ENCODE measurements at regions not wholly inside any gene's neighbourhood (a gene's known extent, or its start where the extent isn't known, plus 50 kb on each side); places are given as distances from the start of the nearest gene placed in this dataset.
A peak's percentile ranks its signal among the peaks of the same experiment; 100 is the strongest.

- H3K9me3 ChIP-seq: no peaks in the 10 kb centered on the region
- H3K27ac ChIP-seq: no peak overlapping the region
- TF ChIP-seq CTCF (IDR thresholded peaks at IDR 0.05): no peak
- TF ChIP-seq POLR2A (IDR thresholded peaks at IDR 0.05): no peak
- DNase-seq (no peak), ATAC-seq (no peak)
- peaks cover 0 to 10% (median 0%) of the 10 kb centered on the region in 4 donors for H3K4me1 ChIP-seq
- H3K27me3 ChIP-seq: peaks cover 0 to 30% of the 10 kb centered on the region in 2 donors
- intact Hi-C loops (cut with DNase I): no loop called here
- WGBS (ENCODE audit: insufficient coverage, low coverage, low lambda C conversion rate, missing lambda C conversion rate): 53% methylated on average over 11 of the region's 12 CpGs
- no peaks in the 10 kb centered on the region for H3K36me3 ChIP-seq
- H3K4me3 ChIP-seq: no peak overlapping the region
These were observed 62.4 kb upstream of the POLG start for GRCh38 chr15:89396723-89397652.

- Histone ChIP-seq H3K4me1 (peaks cover 0 to 10% (median 0%) of the 10 kb centered on the region in 4 donors), H3K9me3 (no peaks in the 10 kb centered on the region), H3K27me3 (peaks cover 0 to 22% of the 10 kb centered on the region in 2 donors), H3K27ac (no peak overlapping the region), H3K4me3 (no peak overlapping the region), H3K36me3 (no peaks in the 10 kb centered on the region)
- no peak for DNase-seq
- WGBS (ENCODE audit: insufficient coverage, low coverage, low lambda C conversion rate, missing lambda C conversion rate): 31% methylated on average over 3 of the region's 4 CpGs
- intact Hi-C loops (cut with DNase I): no loop called here
- ATAC-seq: peak in 1 of 4 donors; percentile 10
- TF ChIP-seq POLR2A (IDR thresholded peaks at IDR 0.05) (no peak), CTCF (IDR thresholded peaks at IDR 0.05) (no peak)
These were observed 61.4 kb upstream of the POLG start for GRCh38 chr15:89395996-89396395.

- no peak for ATAC-seq
These were observed 60.8 kb upstream of the POLG start for GRCh38 chr15:89395461-89395871.

GRCh38 chr15:89395031-89395430, 60.4 kb upstream of the POLG start:
- no peaks in the 10 kb centered on the region for H3K36me3 ChIP-seq
- H3K4me1 ChIP-seq: peaks cover 0 to 7% (median 0%) of the 10 kb centered on the region in 4 donors
- H3K27me3 ChIP-seq: peaks cover 0 to 13% of the 10 kb centered on the region in 2 donors
- WGBS (ENCODE audit: insufficient coverage, low coverage, low lambda C conversion rate, missing lambda C conversion rate): 60% methylated on average over 2 of the region's 2 CpGs
- no peak for ATAC-seq
- no peak overlapping the region for H3K4me3 ChIP-seq
- no peak for TF ChIP-seq POLR2A (IDR thresholded peaks at IDR 0.05)
- no peaks in the 10 kb centered on the region for H3K9me3 ChIP-seq
- no peak overlapping the region for H3K27ac ChIP-seq
- intact Hi-C loops (cut with DNase I): no loop called here
- no peak for DNase-seq

More at GRCh38 chr15:89395461-89395871, 60.8 kb upstream of the POLG start:
- Histone ChIP-seq H3K4me1 (peaks cover 0 to 10% (median 0%) of the 10 kb centered on the region in 4 donors), H3K27ac (no peak overlapping the region), H3K9me3 (no peaks in the 10 kb centered on the region), H3K27me3 (peaks cover 0 to 17% of the 10 kb centered on the region in 2 donors), H3K4me3 (no peak overlapping the region), H3K36me3 (no peaks in the 10 kb centered on the region)
- TF ChIP-seq POLR2A (IDR thresholded peaks at IDR 0.05) (no peak), CTCF (IDR thresholded peaks at IDR 0.05) (no peak)
- intact Hi-C loops (cut with DNase I): no loop called here
- 13% methylated on average over 2 of the region's 10 CpGs for WGBS (ENCODE audit: insufficient coverage, low coverage, low lambda C conversion rate, missing lambda C conversion rate)
- no peak for DNase-seq

- ATAC-seq (no peak), DNase-seq (no peak)
- Histone ChIP-seq H3K36me3 (no peaks in the 10 kb centered on the region), H3K4me1 (no peaks in the 10 kb centered on the region), H3K9me3 (no peaks in the 10 kb centered on the region), H3K27me3 (peaks cover 0 to under 1% of the 10 kb centered on the region in 2 donors), H3K27ac (no peak overlapping the region), H3K4me3 (no peak overlapping the region)
- intact Hi-C loops (cut with DNase I): no loop called here
- TF ChIP-seq POLR2A (IDR thresholded peaks at IDR 0.05): no peak
- TF ChIP-seq CTCF (IDR thresholded peaks at IDR 0.05): no peak
- WGBS (ENCODE audit: insufficient coverage, low coverage, low lambda C conversion rate, missing lambda C conversion rate): 20% methylated on average over 2 of the region's 5 CpGs
These were observed 58.4 kb upstream of the POLG start for GRCh38 chr15:89393056-89393455.
